HG03354 (cell line): ENCODE measurements at regions not wholly inside any gene's neighbourhood (a gene's known extent, or its start where the extent isn't known, plus 50 kb on each side); places are given as distances from the start of the nearest gene placed in this dataset.
"Not testable (repeated sequence)": the region's sequence is repeated elsewhere in the genome, so short reads cannot be mapped to it uniquely, and the experiment has no call there.

Experiments used
- ATAC-seq: cut with Tn5 transposase; IDR thresholded peaks from one replicate; pipeline ENCODE4 v1.9.1; 2021; ENCODE audit warnings: mild to moderate bottlenecking; ENCODE audit not compliant: unreplicated experiment, poor library complexity, severe bottlenecking

- ATAC-seq: no peak
Measured at GRCh38 chr13:89322466-89322865, 1651.3 kb downstream of the SLITRK5 start.

DNA sequence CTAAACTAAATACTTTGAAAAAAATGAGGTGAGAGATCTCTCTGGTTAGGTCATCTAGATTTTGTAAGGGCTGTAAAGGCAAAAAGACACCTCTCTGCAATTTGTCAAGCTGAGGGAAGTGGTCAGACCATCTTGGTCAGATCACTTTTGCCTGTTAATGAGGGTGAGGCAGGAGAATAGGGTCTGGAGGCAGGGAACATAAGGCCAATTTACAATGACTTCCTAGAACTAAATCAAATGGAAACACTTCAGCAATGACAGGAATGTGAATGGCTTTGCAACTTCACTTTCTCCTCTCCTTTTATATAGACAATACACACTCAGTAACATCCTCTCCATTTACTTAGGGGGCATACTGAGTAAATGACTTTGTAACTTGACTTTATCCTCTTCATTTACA, 1653.4 kb downstream of the SLITRK5 start:
- ATAC-seq: no peak

DNA sequence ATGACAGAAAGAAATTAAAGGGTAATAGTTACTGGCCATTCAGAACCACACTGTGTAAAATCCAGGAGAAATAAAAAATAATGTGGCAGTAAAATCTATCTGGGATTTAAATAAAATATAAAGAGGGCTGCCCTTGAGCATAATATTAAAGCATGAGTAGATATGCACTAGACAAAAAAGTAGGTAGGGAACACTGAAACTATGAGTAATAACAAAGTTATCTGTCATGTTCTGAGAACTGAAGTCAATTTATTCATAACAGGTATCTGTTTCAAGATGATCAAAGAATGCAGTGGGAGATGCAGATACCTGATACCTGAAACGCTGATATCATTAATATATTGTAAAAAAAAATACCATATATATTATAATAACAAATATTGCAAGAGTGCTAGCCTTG, 1672.0 kb downstream of the SLITRK5 start:
- ATAC-seq: no peak

DNA sequence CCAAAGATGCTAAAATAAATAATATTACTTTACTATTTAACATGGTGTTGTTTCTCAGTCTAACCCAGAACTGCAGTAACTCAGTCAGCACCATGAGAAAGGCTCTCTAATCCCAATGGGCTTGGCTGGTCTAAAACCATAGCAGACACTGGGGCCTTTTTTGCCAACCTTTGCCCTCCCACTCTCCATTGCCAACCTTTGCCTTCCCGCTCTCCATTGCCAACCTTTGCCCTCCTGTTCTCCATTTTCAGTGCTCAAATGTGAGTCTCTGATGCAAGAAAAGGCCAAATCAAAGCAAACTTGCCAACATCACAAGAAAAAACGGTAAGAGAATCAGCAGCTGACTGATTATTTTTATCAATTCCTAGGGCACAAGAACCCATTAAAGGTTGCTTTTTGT, 1681.2 kb downstream of the SLITRK5 start:
- ATAC-seq: no peak

DNA sequence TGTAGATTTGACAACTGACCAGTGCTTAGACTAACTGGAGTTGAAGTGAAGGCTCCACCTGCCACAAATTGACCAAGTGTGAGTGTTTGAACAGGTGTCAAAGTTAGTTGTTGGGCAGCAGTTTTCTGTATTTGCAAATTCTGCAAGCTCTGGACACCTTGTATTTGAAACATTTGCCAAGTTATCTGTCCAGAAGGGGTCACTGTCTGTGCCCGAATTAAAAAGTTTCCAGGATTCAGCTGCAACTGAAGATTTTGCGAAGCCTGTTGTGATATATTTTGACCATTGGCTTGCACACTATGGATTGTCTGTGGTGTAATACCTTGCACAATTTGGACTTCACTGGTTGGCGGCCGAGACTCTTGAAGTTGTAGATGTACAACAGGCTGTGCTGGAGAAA, 1690.7 kb downstream of the SLITRK5 start:
- no peak for ATAC-seq

DNA sequence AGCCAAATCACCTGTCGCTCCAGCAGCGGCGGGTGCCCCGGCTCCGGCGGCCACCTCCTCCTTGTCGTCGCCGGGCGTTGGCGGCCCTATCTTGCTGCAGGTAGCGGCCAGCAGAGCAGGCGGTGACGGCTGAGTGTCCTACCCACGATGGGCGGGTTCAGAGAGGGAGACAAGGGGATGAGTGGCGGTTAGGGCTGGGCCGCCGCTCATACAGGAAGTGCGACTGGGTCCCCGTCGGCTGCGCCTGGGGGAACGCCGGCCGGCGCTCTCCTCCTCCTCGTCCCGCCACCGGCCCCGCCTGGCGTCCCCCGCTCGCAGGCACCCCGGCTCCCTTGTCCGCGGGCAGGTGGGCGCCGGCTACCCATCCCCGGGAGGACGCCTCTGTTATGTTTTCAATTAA, 1692.0 kb downstream of the SLITRK5 start:
- no peak for ATAC-seq

GRCh38 chr13:89372193-89372592, 1701.0 kb downstream of the SLITRK5 start:
- ATAC-seq: no peak

GRCh38 chr13:89375839-89376238, 1704.7 kb downstream of the SLITRK5 start:
- no peak for ATAC-seq

GRCh38 chr13:89380101-89380500, 1708.9 kb downstream of the SLITRK5 start:
- ATAC-seq: peak; percentile 68

GRCh38 chr13:89382981-89383380, 1711.8 kb downstream of the SLITRK5 start:
- ATAC-seq: no peak

- ATAC-seq: no peak
Measured at GRCh38 chr13:89383891-89384290, 1712.7 kb downstream of the SLITRK5 start.

DNA sequence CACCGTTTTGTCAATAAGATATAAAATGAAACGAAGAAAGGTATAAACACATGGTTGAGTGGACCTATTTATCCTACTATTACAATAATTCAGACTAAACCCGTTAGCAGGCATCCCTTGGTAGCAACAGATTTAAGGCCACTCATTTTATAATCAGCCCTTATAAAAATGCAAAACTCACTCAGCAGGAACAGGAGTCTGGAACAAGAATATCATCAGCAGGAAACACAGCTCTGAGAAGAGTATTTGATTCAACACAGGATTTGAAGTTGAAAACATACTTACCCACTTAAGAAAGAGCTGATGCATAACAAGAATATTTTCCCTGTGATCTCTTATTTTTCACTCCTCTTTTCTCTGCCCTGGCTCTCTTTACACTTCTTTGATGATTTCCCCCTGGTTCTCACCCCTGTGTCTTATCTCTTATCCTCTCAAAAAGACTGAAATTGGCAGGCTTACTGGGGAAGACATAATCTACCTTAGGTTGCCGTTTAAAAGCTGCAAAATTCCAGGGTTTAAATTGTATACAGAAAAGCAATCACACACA, 1722.7 kb downstream of the SLITRK5 start:
- no peak for ATAC-seq

- no peak for ATAC-seq
Measured at GRCh38 chr13:89401264-89401675, 1730.1 kb downstream of the SLITRK5 start.

DNA sequence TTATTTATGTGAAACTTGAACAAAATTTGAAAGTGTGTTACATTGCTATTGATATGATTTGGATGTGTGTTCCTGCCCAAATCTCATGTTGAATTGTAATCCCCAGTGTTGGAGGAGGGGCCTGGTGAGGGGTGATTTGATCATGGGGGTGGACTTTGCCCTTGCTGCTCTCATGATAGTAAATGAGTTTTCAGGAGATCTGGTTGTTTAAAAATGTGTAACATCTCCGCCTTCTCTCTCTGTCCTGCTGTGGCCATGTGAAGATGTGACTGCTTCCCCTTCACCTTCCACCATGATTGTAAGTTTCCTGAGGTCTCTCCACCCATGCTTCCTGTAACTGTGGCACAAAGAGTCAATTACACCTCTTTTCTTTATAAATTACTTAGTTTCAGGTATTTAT, 1731.0 kb downstream of the SLITRK5 start:
- ATAC-seq: no peak

- not testable (repeated sequence) for ATAC-seq
Measured at GRCh38 chr13:89406096-89406495, 1734.9 kb downstream of the SLITRK5 start.

GRCh38 chr13:89407357-89407756, 1736.2 kb downstream of the SLITRK5 start:
- ATAC-seq: no peak

GRCh38 chr13:89432997-89433396, 1761.8 kb downstream of the SLITRK5 start:
- ATAC-seq: no peak

GRCh38 chr13:89434624-89435023, 1763.5 kb downstream of the SLITRK5 start:
- not testable (repeated sequence) for ATAC-seq

DNA sequence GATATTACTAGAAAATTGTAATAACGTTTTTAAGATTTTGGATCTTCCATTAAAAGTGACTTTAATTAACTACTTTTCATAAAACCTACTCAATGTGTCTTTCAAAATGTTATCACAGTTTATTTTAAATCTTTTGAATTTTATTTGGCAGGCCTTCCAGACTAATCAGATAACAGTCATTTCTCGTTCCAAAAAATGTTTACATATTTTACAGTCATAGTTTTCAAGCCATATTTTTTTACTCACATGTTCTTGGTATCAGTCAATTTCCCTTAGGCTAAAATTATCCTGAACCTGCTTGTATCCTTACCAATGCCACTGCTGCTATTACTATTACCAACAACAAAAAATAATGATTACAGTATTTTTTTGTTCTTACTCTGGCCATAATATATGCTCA, 1783.5 kb downstream of the SLITRK5 start:
- ATAC-seq: no peak

- no peak for ATAC-seq
Measured at GRCh38 chr13:89455225-89455624, 1784.1 kb downstream of the SLITRK5 start.

- ATAC-seq: no peak
Measured at GRCh38 chr13:89455741-89456140, 1784.6 kb downstream of the SLITRK5 start.

- no peak for ATAC-seq
Measured at GRCh38 chr13:89457977-89458376, 1786.8 kb downstream of the SLITRK5 start.
